ENCODE measurements at regions not wholly inside any gene's neighbourhood (a gene's known extent, or its start where the extent isn't known, plus 50 kb on each side); places are given as distances from the start of the nearest gene placed in this dataset.

- no peak for DNase-seq
- TF ChIP-seq CTCF (IDR thresholded peaks at IDR 0.05): no peak
- Mint-ChIP-seq H3K9me3 (no peaks in the 10 kb centered on the region), H3K36me3 (ENCODE audit: low read depth) (no peaks in the 10 kb centered on the region), H3K27ac (no peak overlapping the region), H3K4me3 (no peak overlapping the region), H3K27me3 (peaks cover 13% of the 10 kb centered on the region), H3K4me1 (no peaks in the 10 kb centered on the region)
- no peak for ATAC-seq (ENCODE audit: low read depth)
- ChIA-PET POLR2A (no interaction called here), CTCF (no interaction called here)
- intact Hi-C loops (cut with micrococcal nuclease): no loop called here
Observed at GRCh38 chr2:199677881-199678280, 173.1 kb downstream of the FTCDNL1 start.

GRCh38 chr2:199668645-199669044, 182.3 kb downstream of the FTCDNL1 start:
- ATAC-seq (ENCODE audit: low read depth): no peak
- CTCF ChIA-PET: no interaction called here

GRCh38 chr2:199663157-199663556, 187.8 kb downstream of the FTCDNL1 start:
- ChIA-PET CTCF (no interaction called here), POLR2A (no interaction called here)
- ATAC-seq (ENCODE audit: low read depth) (no peak), DNase-seq (no peak)
- intact Hi-C loops (cut with micrococcal nuclease): no loop called here
- Mint-ChIP-seq H3K27ac (no peak overlapping the region), H3K36me3 (ENCODE audit: low read depth) (no peaks in the 10 kb centered on the region), H3K27me3 (peaks cover 17% of the 10 kb centered on the region), H3K9me3 (no peaks in the 10 kb centered on the region), H3K4me3 (no peak overlapping the region), H3K4me1 (no peaks in the 10 kb centered on the region)
- TF ChIP-seq CTCF (IDR thresholded peaks at IDR 0.05): no peak

More at GRCh38 chr2:199668645-199669044, 182.3 kb downstream of the FTCDNL1 start:
- POLR2A ChIA-PET: no interaction called here
- intact Hi-C loops (cut with micrococcal nuclease): no loop called here
- Mint-ChIP-seq H3K36me3 (ENCODE audit: low read depth) (no peaks in the 10 kb centered on the region), H3K9me3 (no peaks in the 10 kb centered on the region), H3K4me1 (no peaks in the 10 kb centered on the region), H3K27ac (no peak overlapping the region), H3K27me3 (peaks cover 4% of the 10 kb centered on the region), H3K4me3 (no peak overlapping the region)
- TF ChIP-seq CTCF (IDR thresholded peaks at IDR 0.05): no peak
- no peak for DNase-seq

- CTCF ChIA-PET: no interaction called here
- H3K4me1 Mint-ChIP-seq: no peaks in the 10 kb centered on the region
- POLR2A ChIA-PET: no interaction called here
- TF ChIP-seq CTCF (IDR thresholded peaks at IDR 0.05): no peak
- peaks cover 23% of the 10 kb centered on the region for H3K27me3 Mint-ChIP-seq
- H3K27ac Mint-ChIP-seq: no peak overlapping the region
- H3K36me3 Mint-ChIP-seq (ENCODE audit: low read depth): no peaks in the 10 kb centered on the region
- intact Hi-C loops (cut with micrococcal nuclease): no loop called here
- DNase-seq (no peak), ATAC-seq (ENCODE audit: low read depth) (no peak)
- H3K4me3 Mint-ChIP-seq: no peak overlapping the region
- H3K9me3 Mint-ChIP-seq: peaks cover 1% of the 10 kb centered on the region
Observed at GRCh38 chr2:199662255-199662654, 188.7 kb downstream of the FTCDNL1 start.

GRCh38 chr2:199660167-199660566, 190.8 kb downstream of the FTCDNL1 start:
- ATAC-seq (ENCODE audit: low read depth) (no peak), DNase-seq (no peak)
- Mint-ChIP-seq H3K4me3 (no peak overlapping the region), H3K4me1 (no peaks in the 10 kb centered on the region), H3K9me3 (peaks cover 8% of the 10 kb centered on the region), H3K36me3 (ENCODE audit: low read depth) (no peaks in the 10 kb centered on the region), H3K27me3 (peaks cover 26% of the 10 kb centered on the region), H3K27ac (no peak overlapping the region)
- no peak for TF ChIP-seq CTCF (IDR thresholded peaks at IDR 0.05)
- ChIA-PET CTCF (no interaction called here), POLR2A (no interaction called here)
- intact Hi-C loops (cut with micrococcal nuclease): no loop called here

All from activated B cell treated with CpG ODN at 0.5 μM for 24 hours (primary cell).